WERI-Rb-1 (cell line): ENCODE measurements at regions not wholly inside any gene's neighbourhood (a gene's known extent, or its start where the extent isn't known, plus 50 kb on each side); places are given as distances from the start of the nearest gene placed in this dataset.

Source experiments
- DNase-seq: peaks from one replicate; pipeline ENCODE4 v3.0.0-alpha.2; 2020
- H3K27ac ChIP-seq: fragments of 250-450 bp; sonication (Bioruptor Pico); 2 replicates; pipeline ENCODE4 v1.5.1; 2020; ENCODE audit warnings: mild to moderate bottlenecking, moderate library complexity
- H3K27me3 ChIP-seq: fragments of 250-450 bp; sonication (Bioruptor Pico); 2 replicates; pipeline ENCODE4 v1.5.1; 2021; ENCODE audit warnings: mild to moderate bottlenecking, low read depth, moderate library complexity; ENCODE audit not compliant: insufficient read depth, severe bottlenecking
- H3K36me3 ChIP-seq: fragments of 250-450 bp; sonication (Bioruptor Pico); 2 replicates; pipeline ENCODE4 v1.5.1; 2020; ENCODE audit warnings: mild to moderate bottlenecking, moderate library complexity
- H3K4me3 ChIP-seq: 2 replicates; pipeline ENCODE4 v1.5.1; 2011; ENCODE audit warnings: low read depth, mild to moderate bottlenecking, control low read depth, low read length
- H3K9me3 ChIP-seq: fragments of 250-450 bp; sonication (Bioruptor Pico); 2 replicates; pipeline ENCODE4 v1.5.1; 2021; ENCODE audit warnings: mild to moderate bottlenecking, moderate library complexity; ENCODE audit not compliant: severe bottlenecking
- CTCF ChIP-seq: IDR thresholded peaks from 2 replicates; pipeline ENCODE4 v1.5.1; 2011; ENCODE audit warnings: low read depth, mild to moderate bottlenecking, control low read depth, inconsistent platforms, low read length

- Histone ChIP-seq H3K27me3 (no peaks in the 10 kb centered on the region), H3K9me3 (peaks cover 3% of the 10 kb centered on the region), H3K27ac (no peak overlapping the region), H3K4me3 (no peak overlapping the region), H3K36me3 (no peaks in the 10 kb centered on the region)
- DNase-seq: no peak
- no peak for TF ChIP-seq CTCF
Observed at GRCh38 chr10:37713642-37714041, 143.8 kb downstream of the ZNF248 start.

GRCh38 chr10:37713132-37713501 lies 144.3 kb downstream of the ZNF248 start:
- Histone ChIP-seq H3K27ac (no peak overlapping the region), H3K4me3 (no peak overlapping the region), H3K9me3 (no peaks in the 10 kb centered on the region), H3K36me3 (no peaks in the 10 kb centered on the region), H3K27me3 (no peaks in the 10 kb centered on the region)
- no peak for DNase-seq
- TF ChIP-seq CTCF: no peak

GRCh38 chr10:37712489-37713131 lies 144.8 kb downstream of the ZNF248 start:
- DNase-seq: peak; percentile 73
- H3K27ac ChIP-seq: no peak overlapping the region
- no peak for TF ChIP-seq CTCF
- H3K9me3 ChIP-seq: no peaks in the 10 kb centered on the region
- H3K27me3 ChIP-seq: no peaks in the 10 kb centered on the region
- no peak overlapping the region for H3K4me3 ChIP-seq
- H3K36me3 ChIP-seq: no peaks in the 10 kb centered on the region

GRCh38 chr10:37711617-37712488 lies 145.6 kb downstream of the ZNF248 start:
- Histone ChIP-seq H3K27me3 (no peaks in the 10 kb centered on the region), H3K4me3 (no peak overlapping the region), H3K9me3 (no peaks in the 10 kb centered on the region), H3K36me3 (no peaks in the 10 kb centered on the region), H3K27ac (no peak overlapping the region)
- TF ChIP-seq CTCF: no peak
- DNase-seq: no peak

- H3K9me3 ChIP-seq: no peaks in the 10 kb centered on the region
- H3K36me3 ChIP-seq: no peaks in the 10 kb centered on the region
- TF ChIP-seq CTCF: no peak
- no peak overlapping the region for H3K4me3 ChIP-seq
- no peaks in the 10 kb centered on the region for H3K27me3 ChIP-seq
- no peak for DNase-seq
- H3K27ac ChIP-seq: no peak overlapping the region
Observed at GRCh38 chr10:37710831-37711616, 146.4 kb downstream of the ZNF248 start.
